ENCODE measurements at regions not wholly inside any gene's neighbourhood (a gene's known extent, or its start where the extent isn't known, plus 50 kb on each side); places are given as distances from the start of the nearest gene placed in this dataset.
"Not testable (repeated sequence)": the region's sequence is repeated elsewhere in the genome, so short reads cannot be mapped to it uniquely, and the experiment has no call there.

DNA sequence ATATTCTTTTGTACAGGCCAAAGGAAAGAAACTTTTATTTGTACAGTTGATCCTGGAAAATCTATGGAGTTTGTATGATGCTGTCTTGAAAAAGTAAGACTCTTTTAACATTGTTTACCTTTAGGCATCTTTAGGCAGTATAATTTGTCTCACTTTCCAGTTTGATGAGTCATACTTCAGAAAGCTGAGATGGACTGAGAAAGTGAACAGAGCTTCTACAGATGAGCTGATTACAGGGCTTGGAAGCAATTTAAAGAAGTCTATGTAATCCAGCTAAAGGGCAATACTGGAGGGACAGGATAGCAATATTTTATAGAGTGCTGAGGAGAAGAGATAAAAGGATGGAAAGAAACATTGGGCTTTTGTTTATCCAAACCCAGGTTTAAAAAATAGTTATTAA, 123.5 kb upstream of the GOLGA6L4 start:
- H3K18ac ChIP-seq (ENCODE audit: low read length): no peak overlapping the region
- no peak overlapping the region for H2BK5ac ChIP-seq (ENCODE audit: low read length)
- no peak overlapping the region for H2BK15ac ChIP-seq (ENCODE audit: low read length)
- no peak overlapping the region for H3K27ac ChIP-seq (replicated peaks; ENCODE audit: low read length)
- H3K27me3 ChIP-seq (ENCODE audit: control insufficient read depth in 3 of 3, insufficient read depth in 3 of 3, low read depth in 1 of 3, low read length in 3 of 3): no peaks in the 10 kb centered on the region
- H3K23ac ChIP-seq (ENCODE audit: low read depth, low read length, poor library complexity): no peak overlapping the region
- no peaks in the 10 kb centered on the region for H3K79me1 ChIP-seq (ENCODE audit: low read depth, low read length)
- no peak overlapping the region for H3K4me2 ChIP-seq (ENCODE audit: insufficient read depth, low read length, poor library complexity, severe bottlenecking)
- no peak overlapping the region for H4K8ac ChIP-seq (ENCODE audit: low read depth, low read length)
- no peak for DNase-seq (ENCODE audit: low spot score)
- H2AFZ ChIP-seq (ENCODE audit: low read length): no peak overlapping the region
- no peak overlapping the region for H4K91ac ChIP-seq (ENCODE audit: low read depth, low read length, poor library complexity)
- H2AK5ac ChIP-seq (ENCODE audit: low read depth, low read length): no peak overlapping the region
- no peaks in the 10 kb centered on the region for H3K36me3 ChIP-seq (replicated peaks in 1 of 2; ENCODE audit: control insufficient read depth in 2 of 2, insufficient read depth in 2 of 2, low read length in 2 of 2)
- H3K9ac ChIP-seq (ENCODE audit: low read depth, low read length, poor library complexity): no peak overlapping the region
- H3K14ac ChIP-seq (ENCODE audit: low read length): no peak overlapping the region
- no peak overlapping the region for H3K4me3 ChIP-seq (ENCODE audit: low read length in 2 of 2)
- H3K9me3 ChIP-seq (replicated peaks in 1 of 2; ENCODE audit: control insufficient read depth in 2 of 2, insufficient read depth in 1 of 2, low read depth in 1 of 2, low read length in 2 of 2): no peaks in the 10 kb centered on the region
- H3K4ac ChIP-seq (ENCODE audit: low read length): no peak overlapping the region
- no peak overlapping the region for H2BK12ac ChIP-seq (ENCODE audit: low read length)
- no peaks in the 10 kb centered on the region for H3K4me1 ChIP-seq (ENCODE audit: control insufficient read depth in 2 of 2, insufficient read depth in 1 of 2, low read depth in 1 of 2, low read length in 2 of 2)
- no peak overlapping the region for H2BK120ac ChIP-seq (ENCODE audit: low read depth, low read length)

DNA sequence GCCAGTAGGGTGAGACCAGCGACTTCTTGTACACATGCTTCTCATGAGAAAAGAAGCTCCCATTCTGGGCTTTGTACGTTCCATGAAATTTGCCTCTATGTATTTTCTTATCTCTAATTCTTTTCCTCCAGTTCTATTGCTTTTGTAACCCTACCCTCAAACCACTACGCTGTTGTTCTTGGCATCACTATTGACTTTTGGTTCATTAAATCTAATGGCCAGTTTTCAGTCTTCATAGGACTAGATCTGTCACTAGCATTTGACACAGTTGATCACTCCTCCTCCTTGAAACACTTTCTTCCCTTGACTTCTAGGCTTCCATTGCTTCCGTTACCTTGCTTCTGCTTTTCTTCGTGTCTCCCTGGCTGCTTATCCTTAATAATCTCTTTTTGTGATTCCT, 121.7 kb upstream of the GOLGA6L4 start:
- Histone ChIP-seq H2BK5ac (ENCODE audit: low read length) (no peak overlapping the region), H3K27ac (replicated peaks; ENCODE audit: low read length) (no peak overlapping the region), H3K9ac (ENCODE audit: low read depth, low read length, poor library complexity) (no peak overlapping the region), H4K91ac (ENCODE audit: low read depth, low read length, poor library complexity) (no peak overlapping the region), H3K4me2 (ENCODE audit: insufficient read depth, low read length, poor library complexity, severe bottlenecking) (no peak overlapping the region), H3K4me3 (ENCODE audit: low read length in 2 of 2) (no peak overlapping the region), H2AK5ac (ENCODE audit: low read depth, low read length) (no peak overlapping the region), H2BK120ac (ENCODE audit: low read depth, low read length) (no peak overlapping the region), H3K9me3 (replicated peaks in 1 of 2; ENCODE audit: control insufficient read depth in 2 of 2, insufficient read depth in 1 of 2, low read depth in 1 of 2, low read length in 2 of 2) (no peaks in the 10 kb centered on the region), H4K8ac (ENCODE audit: low read depth, low read length) (no peak overlapping the region), H2BK15ac (ENCODE audit: low read length) (no peak overlapping the region), H2BK12ac (ENCODE audit: low read length) (no peak overlapping the region), H3K36me3 (replicated peaks in 1 of 2; ENCODE audit: control insufficient read depth in 2 of 2, insufficient read depth in 2 of 2, low read length in 2 of 2) (no peaks in the 10 kb centered on the region), H3K23ac (ENCODE audit: low read depth, low read length, poor library complexity) (no peak overlapping the region), H3K14ac (ENCODE audit: low read length) (no peak overlapping the region), H3K4ac (ENCODE audit: low read length) (no peak overlapping the region), H3K79me1 (ENCODE audit: low read depth, low read length) (no peaks in the 10 kb centered on the region), H3K27me3 (ENCODE audit: control insufficient read depth in 3 of 3, insufficient read depth in 3 of 3, low read depth in 1 of 3, low read length in 3 of 3) (no peaks in the 10 kb centered on the region), H3K18ac (ENCODE audit: low read length) (no peak overlapping the region), H3K4me1 (ENCODE audit: control insufficient read depth in 2 of 2, insufficient read depth in 1 of 2, low read depth in 1 of 2, low read length in 2 of 2) (no peaks in the 10 kb centered on the region), H2AFZ (ENCODE audit: low read length) (no peak overlapping the region)
- DNase-seq (ENCODE audit: low spot score): no peak
- no CpG with 5 or more reads among the region's 5 CpGs for WGBS, 2 donors (ENCODE audit: extremely low coverage in 2 of 2, insufficient read length in 2 of 2, insufficient replicate concordance in 1 of 2)

DNA sequence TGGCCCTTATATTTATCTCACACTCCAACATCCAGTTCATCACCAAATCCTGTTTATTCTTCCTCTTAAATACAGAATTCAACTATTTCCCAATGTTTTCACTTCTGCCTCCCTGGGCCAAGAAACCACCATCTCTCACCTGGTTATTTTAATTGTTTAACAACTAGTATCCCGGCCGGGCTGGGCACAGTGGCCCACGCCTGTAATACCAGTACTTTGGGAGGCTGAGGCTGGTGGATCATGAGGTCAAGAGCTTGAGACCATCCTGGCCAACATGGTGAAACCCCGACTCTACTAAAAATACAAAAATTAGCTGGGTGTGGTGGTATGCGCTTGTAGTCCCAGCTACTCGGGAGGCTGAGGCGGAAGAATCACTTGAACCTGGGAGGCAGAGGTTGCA, 120.9 kb upstream of the GOLGA6L4 start:
- H3K27ac ChIP-seq (replicated peaks; ENCODE audit: low read length); H2BK15ac ChIP-seq (ENCODE audit: low read length); H3K4me3 ChIP-seq (ENCODE audit: low read length in 2 of 2); H2BK120ac ChIP-seq (ENCODE audit: low read depth, low read length); H3K27me3 ChIP-seq (ENCODE audit: control insufficient read depth in 3 of 3, insufficient read depth in 3 of 3, low read depth in 1 of 3, low read length in 3 of 3); H3K9ac ChIP-seq (ENCODE audit: low read depth, low read length, poor library complexity); H2BK12ac ChIP-seq (ENCODE audit: low read length); H3K79me1 ChIP-seq (ENCODE audit: low read depth, low read length); H4K91ac ChIP-seq (ENCODE audit: low read depth, low read length, poor library complexity); H3K36me3 ChIP-seq (replicated peaks in 1 of 2; ENCODE audit: control insufficient read depth in 2 of 2, insufficient read depth in 2 of 2, low read length in 2 of 2); H2AK5ac ChIP-seq (ENCODE audit: low read depth, low read length); H3K9me3 ChIP-seq (replicated peaks in 1 of 2; ENCODE audit: control insufficient read depth in 2 of 2, insufficient read depth in 1 of 2, low read depth in 1 of 2, low read length in 2 of 2); DNase-seq (ENCODE audit: low spot score); H4K8ac ChIP-seq (ENCODE audit: low read depth, low read length); H2AFZ ChIP-seq (ENCODE audit: low read length); H2BK5ac ChIP-seq (ENCODE audit: low read length); H3K4me1 ChIP-seq (ENCODE audit: control insufficient read depth in 2 of 2, insufficient read depth in 1 of 2, low read depth in 1 of 2, low read length in 2 of 2); H3K4ac ChIP-seq (ENCODE audit: low read length); H3K14ac ChIP-seq (ENCODE audit: low read length); H3K18ac ChIP-seq (ENCODE audit: low read length); H3K4me2 ChIP-seq (ENCODE audit: insufficient read depth, low read length, poor library complexity, severe bottlenecking); H3K23ac ChIP-seq (ENCODE audit: low read depth, low read length, poor library complexity): not testable (repeated sequence)
- no CpG with 5 or more reads among the region's 7 CpGs for WGBS, 2 donors (ENCODE audit: extremely low coverage in 2 of 2, insufficient read length in 2 of 2, insufficient replicate concordance in 1 of 2)

DNA sequence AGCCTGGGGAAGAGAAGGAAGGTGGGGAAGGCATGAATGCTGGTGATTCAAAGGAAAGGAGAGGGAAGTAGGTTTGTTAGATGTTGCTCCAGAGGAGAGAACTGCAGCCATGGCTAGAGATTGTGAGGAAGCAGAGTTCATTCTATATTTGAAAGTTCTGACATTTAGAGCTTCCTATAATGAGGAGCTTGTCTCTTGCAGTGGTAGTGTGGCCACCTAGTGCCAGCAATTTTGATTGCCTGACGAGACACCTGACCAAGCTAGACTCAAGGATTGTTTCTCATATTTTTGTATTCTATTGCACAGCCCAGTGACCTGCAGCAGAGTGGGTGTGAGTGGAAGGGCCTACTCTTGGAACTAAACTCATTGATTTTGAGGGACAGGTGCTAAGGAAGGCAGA, 116.2 kb upstream of the GOLGA6L4 start:
- not testable (repeated sequence) for H3K27me3 ChIP-seq (ENCODE audit: control insufficient read depth in 3 of 3, insufficient read depth in 3 of 3, low read depth in 1 of 3, low read length in 3 of 3); H3K23ac ChIP-seq (ENCODE audit: low read depth, low read length, poor library complexity); H3K4me3 ChIP-seq (ENCODE audit: low read length in 2 of 2); H3K18ac ChIP-seq (ENCODE audit: low read length); H4K91ac ChIP-seq (ENCODE audit: low read depth, low read length, poor library complexity); H2BK12ac ChIP-seq (ENCODE audit: low read length); H2AFZ ChIP-seq (ENCODE audit: low read length); H3K9me3 ChIP-seq (replicated peaks in 1 of 2; ENCODE audit: control insufficient read depth in 2 of 2, insufficient read depth in 1 of 2, low read depth in 1 of 2, low read length in 2 of 2); H3K4ac ChIP-seq (ENCODE audit: low read length); H3K9ac ChIP-seq (ENCODE audit: low read depth, low read length, poor library complexity); H3K79me1 ChIP-seq (ENCODE audit: low read depth, low read length); H2BK15ac ChIP-seq (ENCODE audit: low read length); H3K4me2 ChIP-seq (ENCODE audit: insufficient read depth, low read length, poor library complexity, severe bottlenecking); H2AK5ac ChIP-seq (ENCODE audit: low read depth, low read length); H3K14ac ChIP-seq (ENCODE audit: low read length); DNase-seq (ENCODE audit: low spot score); H3K4me1 ChIP-seq (ENCODE audit: control insufficient read depth in 2 of 2, insufficient read depth in 1 of 2, low read depth in 1 of 2, low read length in 2 of 2); H2BK120ac ChIP-seq (ENCODE audit: low read depth, low read length); H2BK5ac ChIP-seq (ENCODE audit: low read length); H3K27ac ChIP-seq (replicated peaks; ENCODE audit: low read length); H4K8ac ChIP-seq (ENCODE audit: low read depth, low read length); H3K36me3 ChIP-seq (replicated peaks in 1 of 2; ENCODE audit: control insufficient read depth in 2 of 2, insufficient read depth in 2 of 2, low read length in 2 of 2)
- no CpG with 5 or more reads among the region's 1 CpG for WGBS, 2 donors (ENCODE audit: extremely low coverage in 2 of 2, insufficient read length in 2 of 2, insufficient replicate concordance in 1 of 2)
